HG02870 (cell line): ENCODE measurements at regions not wholly inside any gene's neighbourhood (a gene's known extent, or its start where the extent isn't known, plus 50 kb on each side); places are given as distances from the start of the nearest gene placed in this dataset.

Source experiments
- ATAC-seq: cut with Tn5 transposase; IDR thresholded peaks from one replicate; pipeline ENCODE4 v1.9.1; 2021; ENCODE audit warnings: mild to moderate bottlenecking, moderate library complexity; ENCODE audit not compliant: unreplicated experiment

GRCh38 chr9:29697011-29697410 lies 2123.7 kb upstream of the C9orf72 start:
- no peak for ATAC-seq

- no peak for ATAC-seq
Observed at GRCh38 chr9:29701559-29701958, 2128.3 kb upstream of the C9orf72 start.

DNA sequence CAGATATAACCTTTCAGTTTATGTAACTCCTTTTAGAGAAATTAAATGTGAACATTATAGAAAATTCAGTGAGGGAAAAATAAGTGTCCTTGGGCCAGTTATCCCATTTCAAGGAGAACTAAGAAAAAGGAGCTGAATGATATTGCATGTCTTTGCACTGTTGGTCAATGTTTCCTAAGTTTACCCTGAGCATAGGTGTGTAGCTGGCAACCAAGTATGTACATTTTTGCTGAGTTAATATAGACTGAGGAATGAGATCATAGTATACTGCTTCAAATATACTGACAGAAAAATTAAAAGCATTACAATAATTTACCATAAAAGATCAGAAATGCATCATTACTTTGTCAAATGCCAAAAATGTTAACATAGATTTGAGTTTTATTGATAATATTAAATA lies 2128.7 kb upstream of the C9orf72 start:
- no peak for ATAC-seq

DNA sequence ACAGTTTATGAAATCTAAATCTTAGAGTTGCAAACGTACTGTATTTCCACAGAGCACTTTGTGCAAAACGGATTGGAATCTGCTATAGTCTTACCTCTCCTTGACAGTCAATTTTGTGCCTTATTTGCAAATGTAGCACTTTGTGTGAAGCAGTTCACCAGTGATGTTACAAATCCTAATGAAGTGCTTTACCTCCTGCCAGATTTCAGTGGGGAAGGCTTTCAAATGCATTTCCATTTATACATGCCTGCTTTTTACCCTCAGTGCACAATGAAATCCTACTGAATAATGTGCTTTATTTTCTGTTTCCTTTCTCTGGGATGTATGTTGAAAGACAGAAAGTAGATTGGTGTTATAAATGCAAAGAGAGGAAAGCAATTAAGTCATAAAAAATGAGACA lies 2141.6 kb upstream of the C9orf72 start:
- no peak for ATAC-seq

- ATAC-seq: no peak
Observed at GRCh38 chr9:29717631-29718030, 2144.3 kb upstream of the C9orf72 start.

- ATAC-seq: no peak
Observed at GRCh38 chr9:29730163-29730562, 2156.9 kb upstream of the C9orf72 start.

GRCh38 chr9:29740518-29740917 lies 2167.2 kb upstream of the C9orf72 start:
- ATAC-seq: no peak

DNA sequence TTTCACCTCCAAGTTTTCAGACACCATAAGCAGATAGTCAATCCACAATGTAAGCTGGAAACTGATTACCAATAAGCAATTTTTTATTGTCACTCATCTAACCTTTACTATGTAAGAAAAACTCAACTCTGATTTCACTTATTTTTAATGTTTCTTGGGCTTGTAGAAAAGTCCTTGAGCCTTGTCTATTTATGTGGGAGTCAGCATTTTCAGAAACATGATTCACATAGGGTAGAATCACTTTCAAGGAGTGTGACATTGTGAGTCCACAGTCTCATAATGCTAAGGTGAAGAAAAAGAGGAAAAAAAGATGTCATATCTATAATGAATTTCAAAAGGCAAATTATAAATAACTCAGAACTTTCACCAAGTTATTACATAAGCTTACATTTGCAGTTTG lies 2167.9 kb upstream of the C9orf72 start:
- no peak for ATAC-seq

DNA sequence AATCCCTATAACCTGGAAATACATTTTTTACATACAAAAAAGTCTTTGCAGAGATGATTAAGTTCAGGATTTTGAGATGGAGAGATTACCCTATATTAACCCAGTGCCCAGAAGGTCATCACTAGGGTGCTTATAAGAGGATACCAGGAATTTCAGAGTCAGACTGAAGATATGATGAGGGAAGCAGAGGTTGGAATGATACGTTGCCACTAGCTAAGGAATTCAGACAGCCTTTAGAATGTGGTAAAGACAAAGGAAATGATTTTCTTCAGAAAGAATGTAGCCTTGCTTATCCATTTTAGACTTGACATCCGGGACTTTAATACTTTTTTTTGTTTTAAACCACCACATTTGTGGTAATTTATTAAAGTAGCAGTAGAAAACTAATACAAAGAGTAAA lies 2176.8 kb upstream of the C9orf72 start:
- no peak for ATAC-seq

DNA sequence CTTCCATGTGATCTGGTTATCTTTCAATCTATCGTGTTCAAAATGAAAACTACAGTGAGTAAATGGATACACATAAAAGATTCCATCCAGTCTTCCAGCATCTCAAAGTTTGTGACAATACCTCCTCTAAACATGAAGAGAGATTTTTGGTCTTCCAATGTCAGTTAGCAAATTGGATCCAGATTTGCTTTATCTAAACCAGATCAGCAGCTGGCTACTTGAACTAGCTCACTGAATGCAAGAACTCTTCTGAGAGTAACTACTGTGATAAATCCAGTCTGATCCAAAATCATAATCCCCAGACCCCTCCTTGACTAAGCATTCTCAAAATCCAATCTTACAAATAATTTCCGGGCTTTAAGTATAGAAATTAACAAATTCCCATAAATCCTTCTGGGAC lies 2177.9 kb upstream of the C9orf72 start:
- ATAC-seq: no peak

DNA sequence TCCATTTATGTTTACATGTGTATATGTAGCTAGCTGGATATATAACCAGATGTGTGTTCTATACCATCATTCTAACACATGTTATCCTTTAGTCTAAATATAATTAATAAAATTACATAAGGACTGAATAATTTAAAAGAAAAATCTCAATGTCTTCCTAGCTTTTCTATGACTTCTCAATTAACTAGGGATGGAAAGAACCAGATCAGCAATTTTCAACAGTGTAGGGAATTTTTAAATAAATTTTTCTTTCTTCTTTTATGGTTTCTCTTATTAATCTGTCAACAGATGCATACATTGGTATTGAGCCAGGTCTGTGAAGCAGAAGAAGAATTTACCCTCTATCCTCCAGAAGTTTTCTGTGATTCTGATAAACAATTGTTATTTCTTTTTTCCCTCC lies 2180.4 kb upstream of the C9orf72 start:
- no peak for ATAC-seq

DNA sequence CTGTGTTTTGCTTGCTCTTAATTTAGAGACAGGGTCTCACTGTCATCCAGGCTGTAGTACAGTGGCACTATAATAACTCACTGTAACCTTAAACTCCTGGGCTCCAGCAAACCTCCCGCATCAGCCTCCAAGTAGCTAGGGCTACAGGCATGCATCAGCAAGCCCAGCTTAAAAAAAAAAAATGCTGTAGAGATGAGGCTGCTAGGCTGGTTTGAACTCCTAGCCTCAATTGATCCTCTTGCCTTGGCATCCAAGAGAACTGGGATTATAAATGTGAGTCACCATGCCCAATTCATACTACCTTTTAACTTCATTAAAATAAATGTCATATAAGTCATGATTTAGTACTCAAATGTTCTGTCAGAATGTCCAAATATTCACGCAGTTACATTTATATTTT lies 2195.7 kb upstream of the C9orf72 start:
- ATAC-seq: no peak

DNA sequence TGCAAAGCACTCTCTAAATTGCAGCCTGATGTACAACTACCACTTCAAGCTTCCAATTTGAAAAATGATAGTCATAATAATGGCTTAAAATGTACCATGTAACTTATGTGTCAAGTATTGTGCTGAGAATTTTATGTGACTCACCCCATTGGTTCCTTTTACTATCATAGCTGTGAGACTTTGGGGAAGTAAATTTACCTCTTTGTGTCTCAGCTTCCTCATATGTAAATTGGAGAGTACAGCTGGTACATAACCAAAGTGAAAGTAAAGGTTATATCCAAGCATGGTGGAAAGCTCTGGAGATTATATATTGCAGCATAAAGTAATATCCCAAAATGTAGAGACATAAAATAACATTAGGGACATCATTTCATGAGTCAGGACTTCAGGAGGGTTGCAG lies 2200.4 kb upstream of the C9orf72 start:
- no peak for ATAC-seq

DNA sequence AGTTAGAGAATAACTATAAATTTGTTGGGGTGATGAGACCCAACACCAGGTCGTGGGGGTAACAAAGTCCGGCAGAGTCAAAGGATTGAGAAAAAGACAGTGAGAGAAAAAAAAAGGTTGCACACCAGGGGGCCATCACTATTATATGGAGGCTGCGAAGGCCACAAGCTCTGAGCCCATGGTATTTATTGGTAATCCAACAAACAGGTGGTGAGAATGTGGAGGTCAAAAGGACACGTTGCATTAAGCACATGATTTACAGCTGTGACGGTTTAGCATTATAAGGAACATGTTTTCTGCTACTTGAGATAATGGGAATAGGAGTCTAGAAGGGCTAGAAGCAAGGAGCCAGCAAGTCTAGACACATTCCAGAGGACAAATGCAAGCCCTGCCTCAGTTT lies 2202.2 kb upstream of the C9orf72 start:
- no peak for ATAC-seq

GRCh38 chr9:29778281-29778849 lies 2205.1 kb upstream of the C9orf72 start:
- ATAC-seq: no peak

GRCh38 chr9:29793970-29794369 lies 2220.7 kb upstream of the C9orf72 start:
- ATAC-seq: no peak

DNA sequence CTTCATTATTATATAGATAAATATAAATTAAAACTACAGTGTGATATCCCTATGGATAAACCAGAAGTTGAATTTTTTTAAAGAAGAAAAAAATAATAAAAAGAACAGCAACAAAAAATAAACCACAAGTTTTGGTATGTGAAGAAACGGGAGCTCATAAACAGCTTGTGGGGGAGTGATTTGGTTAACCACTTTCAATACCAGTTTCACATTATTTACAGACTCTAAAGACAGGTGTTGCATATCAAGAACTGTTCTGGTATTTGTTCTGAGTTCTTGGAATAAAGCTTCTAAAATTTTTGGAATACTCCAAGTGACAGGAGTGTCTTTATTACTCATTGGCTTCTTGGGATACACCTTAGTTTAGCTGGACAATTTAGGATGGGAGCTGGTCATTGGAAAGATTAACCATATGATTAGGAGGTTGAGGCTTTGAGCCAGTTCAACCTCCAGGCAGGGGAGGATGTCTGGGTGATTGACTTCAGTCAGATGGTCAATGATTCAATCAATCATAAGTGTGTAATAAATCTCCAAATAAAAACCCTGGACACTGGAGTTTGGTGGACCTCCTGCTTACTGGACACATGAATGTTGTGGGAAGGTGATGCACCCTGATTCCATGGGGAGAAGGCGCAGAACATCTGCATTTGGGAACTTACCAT lies 2223.1 kb upstream of the C9orf72 start:
- no peak for ATAC-seq

DNA sequence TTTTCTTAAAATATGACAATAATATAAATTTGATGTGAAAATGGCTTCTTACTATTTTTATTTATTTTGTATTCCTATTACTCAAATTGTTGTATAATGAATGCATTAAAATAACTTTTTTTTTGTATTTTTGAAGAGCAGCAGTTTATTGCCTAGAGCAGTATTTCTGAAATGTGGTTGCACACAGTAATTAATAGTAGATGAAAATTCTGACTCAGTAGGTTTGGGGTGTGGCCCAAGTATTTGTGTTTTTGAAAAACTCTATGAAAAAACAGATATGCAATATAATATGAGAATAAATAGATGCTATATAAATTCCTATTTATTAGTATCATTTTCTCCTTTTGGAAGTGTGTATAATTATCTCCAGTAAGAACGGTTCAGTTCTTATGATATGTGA lies 2225.3 kb upstream of the C9orf72 start:
- no peak for ATAC-seq

- no peak for ATAC-seq
Observed at GRCh38 chr9:29799227-29799626, 2225.9 kb upstream of the C9orf72 start.

DNA sequence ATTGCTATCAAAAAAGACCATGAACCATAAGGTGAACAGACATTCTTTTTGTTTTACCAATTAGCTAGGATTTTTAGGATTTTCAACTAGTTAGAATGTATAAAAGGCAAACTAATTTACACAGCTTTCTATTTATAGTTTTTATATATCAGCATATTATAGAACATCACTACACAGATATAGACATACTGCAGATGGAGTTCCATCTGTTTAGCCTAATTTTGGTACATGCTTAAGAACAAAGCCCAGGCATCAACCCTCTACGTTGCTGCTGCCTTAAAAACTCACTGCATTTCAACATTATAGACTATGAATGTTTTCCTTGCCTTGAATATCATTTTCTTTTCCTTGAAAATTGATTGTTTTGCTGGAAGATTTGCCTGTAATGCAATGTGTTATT lies 2227.5 kb upstream of the C9orf72 start:
- ATAC-seq: no peak

- ATAC-seq: no peak
Observed at GRCh38 chr9:29802454-29802853, 2229.2 kb upstream of the C9orf72 start.

DNA sequence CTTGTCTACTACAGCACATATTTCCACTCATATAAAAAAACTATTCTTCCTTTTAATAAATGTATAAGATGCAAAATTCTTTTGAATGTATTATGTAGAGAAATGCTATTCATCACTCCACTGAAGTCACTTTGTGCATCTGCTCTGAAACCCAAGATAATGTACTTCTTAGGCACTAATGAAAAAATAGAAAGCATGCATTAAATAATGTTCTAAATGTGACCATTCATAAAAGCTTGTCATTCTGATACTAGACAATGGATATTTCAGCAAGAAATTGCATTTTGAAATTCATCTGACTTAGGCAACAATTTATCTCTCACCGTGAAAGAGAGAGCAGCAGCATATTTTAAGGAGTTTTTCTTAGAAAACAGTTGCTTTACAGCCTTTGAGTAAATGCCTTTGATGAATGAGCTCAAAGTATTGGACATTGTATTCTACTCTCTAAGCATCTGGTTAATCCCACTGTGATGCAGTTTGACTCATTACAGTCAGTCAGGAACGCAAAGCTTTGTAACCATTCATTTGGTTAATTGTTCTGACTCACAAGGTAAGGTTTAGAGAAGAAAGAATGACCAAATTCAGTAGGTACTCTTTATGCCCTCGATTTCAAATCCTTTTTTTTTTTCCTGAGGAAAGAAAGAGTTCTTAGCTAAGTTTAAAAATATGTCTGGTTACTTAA lies 2233.8 kb upstream of the C9orf72 start:
- ATAC-seq: no peak
